ENCODE measurements at regions not wholly inside any gene's neighbourhood (a gene's known extent, or its start where the extent isn't known, plus 50 kb on each side); places are given as distances from the start of the nearest gene placed in this dataset.
A peak's percentile ranks its signal among the peaks of the same experiment; 100 is the strongest.

GRCh38 chr6:131383421-131384411 lies 189.3 kb upstream of the ARG1 start:
- Mint-ChIP-seq H3K27ac (peak overlapping the region in 4 of 7 donors; percentile 54 to 95 (median 64)), H3K27me3 (peaks cover 0 to 1% of the 10 kb centered on the region in 2 donors), H3K36me3 (peaks cover 0 to 32% of the 10 kb centered on the region in 2 donors), H3K4me3 (no peak overlapping the region), H3K4me1 (peaks cover 0 to 3% (median under 1%) of the 10 kb centered on the region in 4 donors), H3K9me3 (no peaks in the 10 kb centered on the region)
- Histone ChIP-seq H3K36me3 (ENCODE audit: insufficient read depth, low read length) (no peaks in the 10 kb centered on the region), H3K9me3 (ENCODE audit: control insufficient read depth in 1 of 2, low read length in 2 of 2) (no peaks in the 10 kb centered on the region), H3K27me3 (ENCODE audit: insufficient read depth, low read length) (no peaks in the 10 kb centered on the region), H3K27ac (ENCODE audit: low read depth, low read length) (no peak overlapping the region), H3K4me1 (ENCODE audit: insufficient read depth, low read length) (no peaks in the 10 kb centered on the region), H3K4me3 (ENCODE audit: low read length in 2 of 2) (no peak overlapping the region)
- ChIA-PET POLR2A (ENCODE audit: partially characterized antibody) (interaction anchor here (0.7 kb wide), 1 partner anchor 481 kb away, joined by 4 read pairs; no protein-coding TSS in a partner anchor), CTCF (ENCODE audit: partially characterized antibody) (interaction anchor here (0.8 to 1.1 kb wide), 2 partner anchors 13 to 498 kb away, joined by 3 to 4 read pairs; no protein-coding TSS in a partner anchor)
- DNase-seq: no peak
- intact Hi-C loops (cut with micrococcal nuclease): no loop called here

- ChIA-PET CTCF (ENCODE audit: partially characterized antibody) (interaction anchor here (0.9 to 1.3 kb wide), 3 partner anchors 9 to 17 kb away, joined by 3 to 4 read pairs (median 4); no protein-coding TSS in a partner anchor), POLR2A (ENCODE audit: partially characterized antibody) (no interaction called here)
- Mint-ChIP-seq H3K36me3 (peaks cover 0 to 22% of the 10 kb centered on the region in 2 donors), H3K4me3 (no peak overlapping the region), H3K4me1 (peaks cover 0 to 3% (median under 1%) of the 10 kb centered on the region in 4 donors), H3K27me3 (peaks cover 0 to 1% of the 10 kb centered on the region in 2 donors), H3K9me3 (peaks cover 0 to under 1% (median 0%) of the 10 kb centered on the region in 8 donors), H3K27ac (peak overlapping the region in 1 of 7 donors; percentile 16)
- H3K36me3 ChIP-seq (ENCODE audit: insufficient read depth, low read length): no peaks in the 10 kb centered on the region
- intact Hi-C loops (cut with micrococcal nuclease): no loop called here
- H3K27me3 ChIP-seq (ENCODE audit: insufficient read depth, low read length): no peaks in the 10 kb centered on the region
- H3K27ac ChIP-seq (ENCODE audit: low read depth, low read length): no peak overlapping the region
- H3K4me1 ChIP-seq (ENCODE audit: insufficient read depth, low read length): no peaks in the 10 kb centered on the region
- H3K9me3 ChIP-seq (ENCODE audit: control insufficient read depth in 1 of 2, low read length in 2 of 2): no peaks in the 10 kb centered on the region
- no peak for DNase-seq
- no peak overlapping the region for H3K4me3 ChIP-seq (ENCODE audit: low read length in 2 of 2)
Measured at GRCh38 chr6:131387562-131388447, 185.2 kb upstream of the ARG1 start.

- CTCF ChIA-PET (ENCODE audit: partially characterized antibody): no interaction called here
Measured at GRCh38 chr6:131390322-131390721, 182.7 kb upstream of the ARG1 start.

GRCh38 chr6:131391116-131391515 lies 181.9 kb upstream of the ARG1 start:
- H3K9me3 ChIP-seq (ENCODE audit: control insufficient read depth in 1 of 2, low read length in 2 of 2): no peaks in the 10 kb centered on the region
- ChIA-PET CTCF (ENCODE audit: partially characterized antibody) (no interaction called here), POLR2A (ENCODE audit: partially characterized antibody) (no interaction called here)
- no peaks in the 10 kb centered on the region for H3K27me3 ChIP-seq (ENCODE audit: insufficient read depth, low read length)
- DNase-seq: no peak
- intact Hi-C loops (cut with micrococcal nuclease): no loop called here
- peaks cover 0 to 11% (median 7%) of the 10 kb centered on the region in 8 donors for H3K9me3 Mint-ChIP-seq
- no peaks in the 10 kb centered on the region for H3K36me3 ChIP-seq (ENCODE audit: insufficient read depth, low read length)
- no peak overlapping the region for H3K27ac ChIP-seq (ENCODE audit: low read depth, low read length)
- no peak overlapping the region for H3K4me3 ChIP-seq (ENCODE audit: low read length in 2 of 2)
- no peak overlapping the region for H3K27ac Mint-ChIP-seq
- H3K27me3 Mint-ChIP-seq: no peaks in the 10 kb centered on the region
- no peaks in the 10 kb centered on the region for H3K4me1 ChIP-seq (ENCODE audit: insufficient read depth, low read length)
- peaks cover 0 to 6% (median 2%) of the 10 kb centered on the region in 4 donors for H3K4me1 Mint-ChIP-seq
- H3K36me3 Mint-ChIP-seq: peaks cover 3 to 31% of the 10 kb centered on the region in 2 donors
- H3K4me3 Mint-ChIP-seq: no peak overlapping the region

More at GRCh38 chr6:131390322-131390721, 182.7 kb upstream of the ARG1 start:
- Mint-ChIP-seq H3K9me3 (peaks cover 0 to 11% (median 7%) of the 10 kb centered on the region in 8 donors), H3K36me3 (peaks cover 3 to 34% of the 10 kb centered on the region in 2 donors), H3K4me1 (peaks cover 0 to 6% (median 2%) of the 10 kb centered on the region in 4 donors), H3K27ac (peak overlapping the region in 1 of 7 donors; percentile 1), H3K4me3 (no peak overlapping the region), H3K27me3 (no peaks in the 10 kb centered on the region)
- DNase-seq: no peak
- POLR2A ChIA-PET (ENCODE audit: partially characterized antibody): no interaction called here
- H3K27me3 ChIP-seq (ENCODE audit: insufficient read depth, low read length): no peaks in the 10 kb centered on the region
- H3K36me3 ChIP-seq (ENCODE audit: insufficient read depth, low read length): no peaks in the 10 kb centered on the region
- no peaks in the 10 kb centered on the region for H3K4me1 ChIP-seq (ENCODE audit: insufficient read depth, low read length)
- H3K27ac ChIP-seq (ENCODE audit: low read depth, low read length): no peak overlapping the region
- intact Hi-C loops (cut with micrococcal nuclease): no loop called here
- no peaks in the 10 kb centered on the region for H3K9me3 ChIP-seq (ENCODE audit: control insufficient read depth in 1 of 2, low read length in 2 of 2)
- H3K4me3 ChIP-seq (ENCODE audit: low read length in 2 of 2): no peak overlapping the region

DNA sequence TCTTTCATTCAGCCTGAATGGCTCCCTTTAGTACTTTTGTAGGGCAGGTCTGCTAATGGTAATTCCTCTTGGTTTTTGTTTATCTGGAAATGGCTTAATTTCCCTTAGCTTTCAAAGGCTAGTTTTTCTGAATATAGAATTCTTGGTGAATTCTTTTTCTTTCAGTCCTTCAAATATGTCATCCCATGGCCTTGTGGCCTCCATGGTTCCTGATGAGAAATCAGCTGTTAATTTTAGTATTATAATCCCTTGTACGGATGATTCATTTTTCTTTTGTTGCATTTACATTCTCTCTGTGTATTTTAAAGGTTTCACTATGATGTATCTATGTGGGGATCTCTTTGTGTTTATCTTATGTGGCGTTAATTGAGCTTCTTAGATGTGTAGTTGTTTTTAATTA lies 179.6 kb upstream of the ARG1 start:
- peak overlapping the region in 1 of 7 donors; percentile 1 for H3K27ac Mint-ChIP-seq
- H3K36me3 Mint-ChIP-seq: peaks cover 3 to 29% of the 10 kb centered on the region in 2 donors
- Histone ChIP-seq H3K36me3 (ENCODE audit: insufficient read depth, low read length) (no peaks in the 10 kb centered on the region), H3K9me3 (ENCODE audit: control insufficient read depth in 1 of 2, low read length in 2 of 2) (no peaks in the 10 kb centered on the region), H3K4me1 (ENCODE audit: insufficient read depth, low read length) (no peaks in the 10 kb centered on the region), H3K4me3 (ENCODE audit: low read length in 2 of 2) (no peak overlapping the region), H3K27me3 (ENCODE audit: insufficient read depth, low read length) (no peaks in the 10 kb centered on the region), H3K27ac (ENCODE audit: low read depth, low read length) (no peak overlapping the region)
- H3K4me1 Mint-ChIP-seq: peaks cover 0 to 6% (median 2%) of the 10 kb centered on the region in 4 donors
- peaks cover 0 to 11% (median 7%) of the 10 kb centered on the region in 8 donors for H3K9me3 Mint-ChIP-seq
- DNase-seq: no peak
- CTCF ChIA-PET (ENCODE audit: partially characterized antibody): no interaction called here
- no peaks in the 10 kb centered on the region for H3K27me3 Mint-ChIP-seq
- intact Hi-C loops (cut with micrococcal nuclease): no loop called here
- POLR2A ChIA-PET (ENCODE audit: partially characterized antibody): no interaction called here
- no peak overlapping the region for H3K4me3 Mint-ChIP-seq

- H3K36me3 Mint-ChIP-seq: peaks cover 3 to 30% of the 10 kb centered on the region in 2 donors
Measured at GRCh38 chr6:131394768-131395432, 178.1 kb upstream of the ARG1 start.

More at GRCh38 chr6:131394768-131395432, 178.1 kb upstream of the ARG1 start:
- no peaks in the 10 kb centered on the region for H3K4me1 ChIP-seq (ENCODE audit: insufficient read depth, low read length)
- H3K9me3 ChIP-seq (ENCODE audit: control insufficient read depth in 1 of 2, low read length in 2 of 2): no peaks in the 10 kb centered on the region
- no peak overlapping the region for H3K4me3 ChIP-seq (ENCODE audit: low read length in 2 of 2)
- H3K36me3 ChIP-seq (ENCODE audit: insufficient read depth, low read length): no peaks in the 10 kb centered on the region
- intact Hi-C loops (cut with micrococcal nuclease): no loop called here
- no peak overlapping the region for H3K4me3 Mint-ChIP-seq
- peaks cover 0 to 7% (median 1%) of the 10 kb centered on the region in 4 donors for H3K4me1 Mint-ChIP-seq
- CTCF ChIA-PET (ENCODE audit: partially characterized antibody): no interaction called here
- peaks cover 0 to 11% (median 7%) of the 10 kb centered on the region in 8 donors for H3K9me3 Mint-ChIP-seq
- H3K27ac ChIP-seq (ENCODE audit: low read depth, low read length): no peak overlapping the region
- H3K27ac Mint-ChIP-seq: no peak overlapping the region
- H3K27me3 ChIP-seq (ENCODE audit: insufficient read depth, low read length): no peaks in the 10 kb centered on the region
- POLR2A ChIA-PET (ENCODE audit: partially characterized antibody): no interaction called here
- DNase-seq: no peak
- H3K27me3 Mint-ChIP-seq: no peaks in the 10 kb centered on the region

All from CD4-positive, alpha-beta memory T cell (primary cell).